ENCODE measurements at regions not wholly inside any gene's neighbourhood (a gene's known extent, or its start where the extent isn't known, plus 50 kb on each side); places are given as distances from the start of the nearest gene placed in this dataset.

DNA sequence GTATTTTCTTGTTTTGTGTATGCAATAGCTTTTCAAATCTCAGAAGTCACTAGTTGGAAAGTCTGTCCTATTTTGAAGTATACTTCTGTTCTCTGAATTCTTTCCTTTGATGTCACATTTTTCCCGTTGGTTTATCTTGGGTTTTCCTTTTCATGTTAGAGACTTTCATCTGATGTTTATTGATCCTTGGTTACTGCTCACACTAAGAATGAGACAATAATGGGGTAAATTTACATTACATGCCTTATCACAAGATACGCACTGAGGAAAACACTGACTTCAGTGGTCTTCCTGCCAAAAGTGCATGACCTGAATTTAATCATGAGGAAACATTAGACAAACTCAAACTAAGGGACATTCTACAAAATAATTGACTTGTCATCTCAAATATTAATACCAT is 63.5 kb upstream of the C1GALT1 start:
- no peak for DNase-seq (ENCODE audit: low spot score)

DNA sequence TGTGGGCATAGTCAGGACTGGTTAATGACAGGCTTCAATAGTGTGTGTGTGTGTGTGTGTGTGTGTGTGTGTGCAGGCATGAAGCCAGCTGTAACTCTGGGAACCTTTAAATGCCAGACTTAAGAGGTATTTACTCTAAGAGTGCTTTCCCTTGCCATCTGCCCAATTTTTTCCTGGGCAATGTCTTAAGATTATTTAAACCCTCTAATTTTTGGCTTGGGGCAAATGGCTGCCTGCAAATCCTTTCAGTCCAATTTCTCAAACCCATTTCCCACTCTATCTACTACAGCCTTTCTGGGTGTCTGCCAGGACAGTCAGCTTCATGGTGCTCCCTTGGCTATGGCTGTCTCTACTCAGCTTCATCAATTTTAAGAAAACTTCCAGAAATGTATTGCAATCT is 62.6 kb upstream of the C1GALT1 start:
- DNase-seq (ENCODE audit: low spot score), result no peak

DNA sequence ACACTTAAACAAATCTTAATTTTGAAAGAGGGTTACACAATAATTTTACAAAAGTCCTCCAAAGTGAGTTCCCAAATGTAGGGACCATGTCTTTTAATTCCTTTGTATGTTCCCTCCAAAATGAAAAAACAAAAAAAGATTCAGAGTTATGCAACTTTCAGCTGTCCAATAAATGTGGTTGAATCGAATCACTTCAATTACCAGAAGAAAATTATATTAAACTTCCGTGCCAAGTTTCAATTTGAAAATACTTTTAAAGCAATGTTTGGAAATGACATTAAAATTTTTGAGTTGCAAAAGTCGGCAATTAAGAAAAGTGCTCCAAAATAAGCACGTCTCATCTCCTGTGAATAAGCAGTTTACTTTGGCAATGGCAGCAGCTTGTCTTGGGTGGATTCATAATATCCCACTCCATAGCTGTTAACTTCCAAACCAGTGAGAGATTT is 60.3 kb upstream of the C1GALT1 start:
- DNase-seq (ENCODE audit: low spot score), result no peak

DNA sequence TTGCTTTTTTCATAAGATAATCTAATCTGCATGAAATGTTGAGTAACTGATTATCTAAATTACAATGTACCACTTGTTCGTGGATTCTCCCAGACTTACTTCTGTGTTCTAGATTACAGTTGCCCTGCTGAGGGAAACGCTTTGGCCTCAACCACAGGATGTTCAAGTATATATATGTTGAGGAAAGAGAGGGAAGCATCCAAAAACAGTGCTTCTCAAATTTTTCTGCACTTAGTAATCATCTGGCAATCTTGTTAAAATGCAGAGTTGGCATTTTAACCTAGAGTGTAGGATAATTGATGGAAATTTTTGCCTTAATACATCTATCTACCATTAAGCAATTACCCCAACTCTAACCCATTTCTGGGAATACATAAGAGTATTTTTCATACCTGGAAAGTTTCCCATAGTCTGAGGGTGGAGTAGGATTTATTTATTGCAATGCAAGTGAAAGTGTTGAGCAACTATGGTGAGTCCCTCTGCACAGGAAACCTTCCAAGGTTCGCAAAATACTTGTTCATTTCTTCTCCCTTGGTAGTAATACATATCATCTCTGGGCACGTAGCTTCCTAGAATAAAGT is 59.6 kb upstream of the C1GALT1 start:
- no peak for DNase-seq (ENCODE audit: low spot score)

DNA sequence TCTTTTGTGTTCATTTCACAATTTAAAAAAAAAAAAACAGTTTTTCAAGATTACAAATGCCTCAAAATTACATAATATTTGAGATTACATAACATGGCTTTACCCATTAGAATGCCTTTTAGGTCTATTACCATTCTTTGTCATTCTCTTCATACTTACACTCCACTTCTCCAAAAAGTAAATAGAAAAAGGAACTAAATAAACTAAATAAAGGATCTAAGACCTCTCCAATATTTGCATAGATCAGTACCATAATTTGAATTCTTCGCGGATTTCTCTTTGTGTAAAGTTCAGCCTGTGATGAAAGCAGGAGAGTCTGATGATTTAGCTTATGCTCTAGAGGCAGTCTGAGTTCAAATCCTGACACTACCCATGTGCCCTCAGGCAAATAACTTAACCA is 56.4 kb upstream of the C1GALT1 start:
- no peak for DNase-seq (ENCODE audit: low spot score)

DNA sequence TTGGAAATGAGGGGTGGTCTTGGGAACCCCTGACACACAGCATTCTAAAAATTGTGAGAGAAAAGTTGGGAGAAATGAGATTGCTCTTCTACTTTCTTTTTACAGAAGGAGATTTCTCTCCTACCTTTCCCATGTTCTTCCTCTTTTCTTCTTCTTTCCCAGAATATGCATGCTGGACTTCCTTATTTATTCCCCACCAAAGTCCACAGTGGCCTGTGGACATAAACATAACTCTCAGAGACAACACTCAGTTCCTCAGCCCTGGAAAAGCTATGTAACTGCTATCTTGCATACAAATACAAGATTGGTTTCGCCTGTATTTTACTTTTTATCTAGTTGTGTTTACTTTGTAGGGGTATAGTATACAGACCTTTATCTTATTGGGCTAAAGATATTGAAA is 54.6 kb upstream of the C1GALT1 start:
- DNase-seq (ENCODE audit: low spot score), result no peak

DNA sequence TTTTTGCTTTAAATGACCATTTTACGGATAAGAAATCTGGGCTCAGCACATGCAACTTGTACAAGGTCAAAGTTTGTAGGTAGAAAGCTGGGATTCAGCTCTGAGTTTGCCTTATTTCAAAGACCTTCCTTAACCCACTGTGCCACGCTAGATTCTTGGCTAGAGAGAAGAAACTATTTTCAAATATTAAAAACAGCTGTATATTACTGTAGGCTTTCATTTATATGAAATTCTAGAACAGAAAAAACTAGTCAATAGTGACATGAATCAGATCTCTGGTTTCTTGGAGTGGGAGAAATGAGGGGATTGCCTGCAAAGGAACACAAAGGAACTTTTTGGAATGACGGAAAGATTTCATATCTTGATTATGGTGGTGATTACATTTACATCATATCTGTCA is 53.0 kb upstream of the C1GALT1 start:
- DNase-seq (ENCODE audit: low spot score), result no peak

DNA sequence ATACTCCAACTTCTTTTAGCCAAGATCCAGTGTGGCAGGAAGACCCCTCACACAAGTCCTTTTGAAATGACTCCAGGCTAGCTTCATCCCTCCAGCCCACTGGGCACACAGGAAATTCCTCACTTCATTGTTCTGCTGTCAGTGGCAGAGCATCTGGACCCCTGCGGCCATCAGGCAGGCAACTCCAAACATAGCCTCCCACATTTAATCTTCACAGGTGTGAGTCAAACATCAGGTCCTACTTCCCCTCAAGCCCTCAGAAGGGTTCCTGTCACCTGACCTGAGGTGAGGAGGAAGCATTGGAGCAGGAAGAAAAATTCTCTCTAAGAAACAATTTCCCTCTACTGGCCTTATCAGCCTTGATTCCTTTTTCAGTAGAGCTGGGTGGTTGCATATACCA is 51.1 kb upstream of the C1GALT1 start:
- DNase-seq (ENCODE audit: low spot score), result no peak

Data from mucosa of gallbladder (tissue), 1 donor.